H1 (cell line): ENCODE measurements at regions not wholly inside any gene's neighbourhood (a gene's known extent, or its start where the extent isn't known, plus 50 kb on each side); places are given as distances from the start of the nearest gene placed in this dataset.

ENCODE experiments used
- CHD1 ChIP-seq: IDR thresholded peaks from 2 replicates; pipeline ENCODE4 v1.6.1; 2012; ENCODE audit warnings: low read depth, low read length, improper control_type of control experiment
- CTBP2 ChIP-seq: IDR thresholded peaks from 2 replicates; pipeline ENCODE4 v1.7.0; 2011; ENCODE audit warnings: borderline replicate concordance, mild to moderate bottlenecking, moderate library complexity, mixed read lengths, low read length; ENCODE audit not compliant: insufficient read depth, insufficient read length
- JUN ChIP-seq: IDR thresholded peaks from 2 replicates; pipeline ENCODE4 v1.6.1; 2011; ENCODE audit warnings: low read depth, mild to moderate bottlenecking, improper control_type of control experiment, low read length
- RFX5 ChIP-seq: IDR thresholded peaks from 2 replicates; pipeline ENCODE4 v1.6.1; 2011; ENCODE audit warnings: low read depth, low read length, improper control_type of control experiment, borderline replicate concordance
- SP4 ChIP-seq: IDR thresholded peaks from 2 replicates; pipeline ENCODE4 v1.6.1; 2012; ENCODE audit warnings: low read length, inconsistent platforms
- TAF1 ChIP-seq: IDR thresholded peaks from 2 replicates; pipeline ENCODE4 v1.6.1; 2011; ENCODE audit warnings: mild to moderate bottlenecking, low read depth, low read length
- YY1 ChIP-seq: IDR thresholded peaks from 2 replicates; pipeline ENCODE4 v1.6.1; 2011; ENCODE audit warnings: low read depth, mild to moderate bottlenecking, low read length

GRCh38 chr12:90253136-90253535 lies 544.5 kb upstream of the ATP2B1 start (continued):
- TF ChIP-seq SP4 (no peak), RFX5 (no peak), TAF1 (no peak), CTBP2 (no peak), CHD1 (no peak), YY1 (no peak), JUN (no peak)
